ENCODE measurements at regions not wholly inside any gene's neighbourhood (a gene's known extent, or its start where the extent isn't known, plus 50 kb on each side); places are given as distances from the start of the nearest gene placed in this dataset.

DNA sequence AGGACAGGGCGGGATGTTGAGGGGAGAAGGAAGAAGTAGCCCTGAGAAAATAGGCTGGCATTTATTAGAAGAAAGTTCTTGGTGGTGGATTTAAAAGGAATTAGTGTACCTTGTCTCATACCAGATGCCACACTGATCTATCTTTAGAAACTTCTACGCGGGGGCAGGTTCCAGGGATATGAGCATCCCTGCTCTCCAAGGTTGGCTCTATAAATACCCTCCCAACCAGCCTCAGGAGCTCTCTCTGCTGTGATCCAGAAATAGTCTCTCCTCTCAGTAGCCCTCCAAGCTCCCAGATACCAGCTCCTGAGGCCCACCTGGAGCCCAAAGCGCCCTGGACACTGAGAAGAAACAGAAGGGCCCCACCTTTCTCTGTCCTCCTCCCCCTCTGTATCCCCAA, 128.3 kb upstream of the TNR start:
- H3K79me2 ChIP-seq (ENCODE audit: control insufficient read depth, insufficient read depth, low read length) = no peaks in the 10 kb centered on the region
- H2AFZ ChIP-seq (ENCODE audit: control insufficient read depth, low read length) = no peak overlapping the region
- H3K9me3 ChIP-seq (ENCODE audit: control insufficient read depth, low read depth, low read length) = no peaks in the 10 kb centered on the region
- no peak overlapping the region for H3K4me2 ChIP-seq (ENCODE audit: control insufficient read depth, extremely low read depth, insufficient read depth, low read depth, low read length)
- no peak overlapping the region for H3K27ac ChIP-seq (ENCODE audit: control insufficient read depth, insufficient read depth, low read length)
- H3K27me3 ChIP-seq (ENCODE audit: control insufficient read depth, extremely low read depth, insufficient read depth, low read length) = no peaks in the 10 kb centered on the region
- dilution Hi-C loops (cut with MboI; ENCODE audit: extremely low pct_ligation_motif_present, low sequenced_read_pairs) = no loop called here
- no peak overlapping the region for H3K9ac ChIP-seq (ENCODE audit: control insufficient read depth, extremely low read depth, insufficient read depth, low read length)
- H4K20me1 ChIP-seq (ENCODE audit: control insufficient read depth, extremely low read depth, insufficient read depth, low read length) = no peaks in the 10 kb centered on the region
- no peaks in the 10 kb centered on the region for H3K36me3 ChIP-seq (ENCODE audit: control insufficient read depth in 2 of 2, extremely low read depth in 1 of 2, insufficient read depth in 2 of 2, low read length in 2 of 2)
- no peak for FAIRE-seq
- no peak for DNase-seq (ENCODE audit: low read depth, low spot score)
- H3K4me3 ChIP-seq (ENCODE audit: control insufficient read depth in 2 of 3, extremely low read depth in 1 of 3, insufficient read depth in 2 of 3, low read depth in 1 of 3, low read length in 3 of 3) = no peak overlapping the region
- no peak for TF ChIP-seq CTCF (optimal IDR thresholded peaks at IDR 0.05 in 1 of 3, IDR thresholded peaks at IDR 0.05 in 1 of 3, conservative IDR thresholded peaks at IDR 0.05 in 1 of 3; ENCODE audit: extremely low read depth in 1 of 3, insufficient read depth in 2 of 3, low read length in 3 of 3)
- TF ChIP-seq EZH2 (IDR thresholded peaks at IDR 0.05; ENCODE audit: low read length) = no peak
- H3K4me1 ChIP-seq (ENCODE audit: control insufficient read depth, extremely low read depth, insufficient read depth, low read length) = no peaks in the 10 kb centered on the region
- H3K9me1 ChIP-seq (ENCODE audit: control insufficient read depth, extremely low read depth, insufficient read depth, low read length) = no peaks in the 10 kb centered on the region

- H3K36me3 ChIP-seq (ENCODE audit: control insufficient read depth in 2 of 2, extremely low read depth in 1 of 2, insufficient read depth in 2 of 2, low read length in 2 of 2) = no peaks in the 10 kb centered on the region
- H3K9me3 ChIP-seq (ENCODE audit: control insufficient read depth, low read depth, low read length) = no peaks in the 10 kb centered on the region
- no peak overlapping the region for H2AFZ ChIP-seq (ENCODE audit: control insufficient read depth, low read length)
- no peaks in the 10 kb centered on the region for H3K4me1 ChIP-seq (ENCODE audit: control insufficient read depth, extremely low read depth, insufficient read depth, low read length)
- no peaks in the 10 kb centered on the region for H3K79me2 ChIP-seq (ENCODE audit: control insufficient read depth, insufficient read depth, low read length)
- dilution Hi-C loops (cut with MboI; ENCODE audit: extremely low pct_ligation_motif_present, low sequenced_read_pairs) = no loop called here
- TF ChIP-seq EZH2 (IDR thresholded peaks at IDR 0.05; ENCODE audit: low read length) (no peak), CTCF (optimal IDR thresholded peaks at IDR 0.05 in 1 of 3, IDR thresholded peaks at IDR 0.05 in 1 of 3, conservative IDR thresholded peaks at IDR 0.05 in 1 of 3; ENCODE audit: extremely low read depth in 1 of 3, insufficient read depth in 2 of 3, low read length in 3 of 3) (no peak)
- no peak overlapping the region for H3K4me2 ChIP-seq (ENCODE audit: control insufficient read depth, extremely low read depth, insufficient read depth, low read depth, low read length)
- H3K27ac ChIP-seq (ENCODE audit: control insufficient read depth, insufficient read depth, low read length) = no peak overlapping the region
- no peaks in the 10 kb centered on the region for H3K9me1 ChIP-seq (ENCODE audit: control insufficient read depth, extremely low read depth, insufficient read depth, low read length)
- H3K4me3 ChIP-seq (ENCODE audit: control insufficient read depth in 2 of 3, extremely low read depth in 1 of 3, insufficient read depth in 2 of 3, low read depth in 1 of 3, low read length in 3 of 3) = no peak overlapping the region
- DNase-seq (ENCODE audit: low read depth, low spot score) = no peak
- H4K20me1 ChIP-seq (ENCODE audit: control insufficient read depth, extremely low read depth, insufficient read depth, low read length) = no peaks in the 10 kb centered on the region
- H3K9ac ChIP-seq (ENCODE audit: control insufficient read depth, extremely low read depth, insufficient read depth, low read length) = no peak overlapping the region
- no peaks in the 10 kb centered on the region for H3K27me3 ChIP-seq (ENCODE audit: control insufficient read depth, extremely low read depth, insufficient read depth, low read length)
- no peak for FAIRE-seq
Observed at GRCh38 chr1:175870217-175870616, 126.8 kb upstream of the TNR start.
